GM12878 (cell line): ENCODE measurements at regions not wholly inside any gene's neighbourhood (a gene's known extent, or its start where the extent isn't known, plus 50 kb on each side); places are given as distances from the start of the nearest gene placed in this dataset.

Experiments
- ATAC-seq: fragments of 200-7000 bp; cut with Tn5 transposase; 3 replicates; pipeline ENCODE4 v1.9.1; 2020; ENCODE audit warnings: mild to moderate bottlenecking, moderate library complexity
- BruUV-seq: library from RNA; stranded (reverse); fragments of 400-500 nt; replicated peaks from 2 replicates; lab custom pipeline; 2021; lab: Mats Ljungman, UMichigan
- CTCF ChIA-PET: fragments of 300-600 bp; sonication (Branson Sonifier 250); formaldehyde crosslinking; extraction: SDS; loops from one replicate; lab custom pipeline; 2021; ENCODE audit warnings: inconsistent platforms; lab: Yijun Ruan, JAX
- POLR2A ChIA-PET: fragments of 350-600 bp; formaldehyde crosslinking; extraction: SDS; loops from one replicate; lab custom pipeline; 2021; ENCODE audit warnings: inconsistent platforms; lab: Charles Lee
- RAD21 ChIA-PET: fragments of 300-600 bp; sonication (Branson Sonifier 250); formaldehyde crosslinking; loops from one replicate; lab custom pipeline; 2023; ENCODE audit warnings: antibody characterized with exemption; ENCODE audit not compliant: unreplicated experiment; lab: Charles Lee
- SMC1A ChIA-PET: fragments of 300-600 bp; sonication (Branson Sonifier 250); formaldehyde crosslinking; loops from one replicate; lab custom pipeline; 2023; ENCODE audit not compliant: unreplicated experiment, uncharacterized antibody; lab: Charles Lee
- DNase-seq: peaks from one replicate; pipeline ENCODE4 v3.0.0-alpha.2; 2011; ENCODE audit warnings: low read depth, low spot score
- FAIRE-seq: peaks from 3 replicates; lab custom pipeline; 2011; peaks lifted over from hg19 to GRCh38; lab: Jason Lieb, UNC
- H2AFZ ChIP-seq: 2 replicates; pipeline ENCODE4 v1.6.0; 2011; ENCODE audit warnings: low read depth, low read length, control low read depth; ENCODE audit not compliant: control insufficient read depth
- H3K27ac ChIP-seq: 2 replicates; pipeline ENCODE4 v1.5.1; 2011; ENCODE audit warnings: control low read depth; ENCODE audit not compliant: control insufficient read depth, insufficient read depth
- H3K27me3 ChIP-seq, 2 experiments: replicated peaks in 1 of 2; 2 replicates each; pipeline versions ENCODE4 v1.6.0 to v1.6.1; 2011; ENCODE audit warnings: low read length in 1 of 2; ENCODE audit not compliant: control insufficient read depth in 2 of 2, insufficient read depth in 2 of 2
- H3K36me3 ChIP-seq, 2 experiments: 2 replicates each; pipeline ENCODE4 v1.5.1; 2011; ENCODE audit warnings: low read length in 1 of 2; ENCODE audit not compliant: control insufficient read depth in 2 of 2, insufficient read depth in 2 of 2
- H3K4me1 ChIP-seq: 2 replicates; pipeline ENCODE4 v1.6.1; 2011; ENCODE audit warnings: mild to moderate bottlenecking, low read length, moderate library complexity, mixed read lengths; ENCODE audit not compliant: control insufficient read depth, insufficient read depth
- H3K4me2 ChIP-seq: 2 replicates; pipeline ENCODE4 v1.6.0; 2011; ENCODE audit warnings: control low read depth; ENCODE audit not compliant: control insufficient read depth, insufficient read depth
- H3K4me3 ChIP-seq: fragments of 200-600 bp; sonication (generic); 2 replicates; pipeline ENCODE4 v1.5.1; 2016
- H3K79me2 ChIP-seq: 2 replicates; pipeline ENCODE4 v1.6.0; 2011; ENCODE audit warnings: low read length; ENCODE audit not compliant: control insufficient read depth, insufficient read depth
- H3K9ac ChIP-seq: 2 replicates; pipeline ENCODE4 v1.8.0; 2011; ENCODE audit warnings: low read length, control low read depth, mixed read lengths; ENCODE audit not compliant: control insufficient read depth, insufficient read depth
- H3K9me3 ChIP-seq: replicated peaks from 3 replicates; pipeline ENCODE4 v1.5.1; 2011; ENCODE audit warnings: mild to moderate bottlenecking, low read length; ENCODE audit not compliant: control insufficient read depth, insufficient read depth
- H4K20me1 ChIP-seq: 2 replicates; pipeline ENCODE4 v1.6.0; 2011; ENCODE audit not compliant: control insufficient read depth, insufficient read depth
- CHD2 ChIP-seq: IDR thresholded peaks from 2 replicates; pipeline ENCODE4 v1.6.1; 2011; ENCODE audit warnings: low read depth, low read length, improper control_type of control experiment, borderline replicate concordance
- CREB1 ChIP-seq: IDR thresholded peaks from 2 replicates; pipeline ENCODE4 v1.6.1; 2012; ENCODE audit warnings: low read depth, mild to moderate bottlenecking, inconsistent platforms
- ELK1 ChIP-seq: IDR thresholded peaks from 2 replicates; pipeline ENCODE4 v1.6.1; 2012; ENCODE audit warnings: low read depth, low read length, improper control_type of control experiment
- ESRRA ChIP-seq: IDR thresholded peaks from 2 replicates; pipeline ENCODE4 v1.6.1; 2012; ENCODE audit warnings: mild to moderate bottlenecking, low read length, improper control_type of control experiment
- FOXK2 ChIP-seq: fragments of 450-650 bp; IDR thresholded peaks from 2 replicates; pipeline ENCODE4 v1.6.1; 2017; ENCODE audit warnings: mild to moderate bottlenecking, moderate library complexity
- MYB ChIP-seq: fragments of 150-350 bp; IDR thresholded peaks from 2 replicates; pipeline ENCODE4 v1.6.1; 2014; ENCODE audit warnings: mild to moderate bottlenecking, low read depth, low read length, borderline replicate concordance
- NR2C1 ChIP-seq: fragments of 450-650 bp; IDR thresholded peaks from 2 replicates; pipeline ENCODE4 v1.6.1; 2017; ENCODE audit warnings: antibody characterized with exemption, mild to moderate bottlenecking, moderate library complexity
- POLR2AphosphoS2 ChIP-seq: IDR thresholded peaks from 2 replicates; pipeline ENCODE4 v1.6.1; 2011; ENCODE audit warnings: low read depth, mild to moderate bottlenecking, low read length, improper control_type of control experiment, moderate library complexity
- POU2F2 ChIP-seq: IDR thresholded peaks from 3 replicates; pipeline ENCODE4 v1.6.1; 2011; ENCODE audit warnings: low read depth, mild to moderate bottlenecking, low read length, borderline replicate concordance
- RBBP5 ChIP-seq: fragments of 200-600 bp; sonication (generic); conservative IDR thresholded peaks from 2 replicates; pipeline ENCODE4 v1.6.1; 2016
- SREBF2 ChIP-seq: IDR thresholded peaks from 2 replicates; pipeline ENCODE4 v1.6.1; 2012; ENCODE audit warnings: mild to moderate bottlenecking, low read length
- TBL1XR1 ChIP-seq: IDR thresholded peaks from 2 replicates; pipeline ENCODE4 v1.6.1; 2012; ENCODE audit warnings: low read depth, low read length, improper control_type of control experiment
- YY1 ChIP-seq: IDR thresholded peaks from 2 replicates; pipeline ENCODE4 v1.6.1; 2011; ENCODE audit warnings: low read depth, mild to moderate bottlenecking, low read length
- ZBTB33 ChIP-seq: fragments of 450-650 bp; IDR thresholded peaks from 2 replicates; pipeline ENCODE4 v1.6.1; 2017; ENCODE audit warnings: mild to moderate bottlenecking
- ZNF687 ChIP-seq: fragments of 450-650 bp; IDR thresholded peaks from 2 replicates; pipeline ENCODE4 v1.6.1; 2017; ENCODE audit warnings: mild to moderate bottlenecking, moderate library complexity
- in situ Hi-C: fragments of 300-500 bp; cut with MboI; formaldehyde crosslinking; loops from 9 replicates; pipeline ENCODE4 v1.14.3; 2018; ENCODE audit warnings: mixed read lengths
- intact Hi-C: fragments of 100-400 bp; cut with micrococcal nuclease; formaldehyde crosslinking; loops from one replicate; pipeline ENCODE4 v1.14.2; 2022; ENCODE audit not compliant: unreplicated experiment
- TF ChIP-seq, protein P1 (sequence below): fragments of 450-650 bp; IDR thresholded peaks from 2 replicates; pipeline ENCODE4 v1.6.1; 2016; ENCODE audit warnings: mild to moderate bottlenecking

DNA sequence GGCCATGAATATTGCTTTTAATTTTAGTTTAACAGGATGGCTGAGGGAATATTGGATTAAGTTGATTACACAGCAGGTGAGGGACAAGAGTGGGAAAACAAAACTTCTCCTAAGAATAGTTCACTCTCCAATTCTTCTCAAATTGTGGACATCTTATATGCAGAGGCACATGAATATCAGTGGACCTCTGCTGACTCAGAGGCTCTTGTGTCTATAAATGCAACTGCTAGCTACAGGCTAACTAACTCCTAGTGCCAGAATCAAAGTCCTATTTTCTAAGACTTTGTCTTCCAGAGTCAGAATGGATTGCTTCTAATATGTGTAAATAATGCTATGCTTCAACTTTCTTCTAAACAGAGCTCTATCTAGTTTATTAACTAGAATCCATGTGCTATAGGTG, 175.8 kb downstream of the IL15 start:
- in situ Hi-C loops: no loop called here
- FAIRE-seq: no peak
- no peak for TF ChIP-seq RBBP5
- TF ChIP-seq MYB: no peak
- no peak for TF ChIP-seq NR2C1
- TF ChIP-seq POLR2AphosphoS2: no peak
- no peak for TF ChIP-seq ELK1
- TF ChIP-seq, protein P1, sequence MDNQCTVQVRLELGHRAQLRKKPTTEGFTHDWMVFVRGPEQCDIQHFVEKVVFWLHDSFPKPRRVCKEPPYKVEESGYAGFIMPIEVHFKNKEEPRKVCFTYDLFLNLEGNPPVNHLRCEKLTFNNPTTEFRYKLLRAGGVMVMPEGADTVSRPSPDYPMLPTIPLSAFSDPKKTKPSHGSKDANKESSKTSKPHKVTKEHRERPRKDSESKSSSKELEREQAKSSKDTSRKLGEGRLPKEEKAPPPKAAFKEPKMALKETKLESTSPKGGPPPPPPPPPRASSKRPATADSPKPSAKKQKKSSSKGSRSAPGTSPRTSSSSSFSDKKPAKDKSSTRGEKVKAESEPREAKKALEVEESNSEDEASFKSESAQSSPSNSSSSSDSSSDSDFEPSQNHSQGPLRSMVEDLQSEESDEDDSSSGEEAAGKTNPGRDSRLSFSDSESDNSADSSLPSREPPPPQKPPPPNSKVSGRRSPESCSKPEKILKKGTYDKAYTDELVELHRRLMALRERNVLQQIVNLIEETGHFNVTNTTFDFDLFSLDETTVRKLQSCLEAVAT: no peak
- no peak for TF ChIP-seq ZNF687
- TF ChIP-seq SREBF2: no peak
- TF ChIP-seq CREB1: no peak
- no peak for TF ChIP-seq ESRRA
- no peak for TF ChIP-seq CHD2
- no peak for TF ChIP-seq TBL1XR1
- TF ChIP-seq FOXK2: no peak
- TF ChIP-seq ZBTB33: no peak
- no peak for TF ChIP-seq YY1
- TF ChIP-seq POU2F2: no peak

More for the DNA sequence above, 175.8 kb downstream of the IL15 start:
- Histone ChIP-seq H3K9me3 (no peaks in the 10 kb centered on the region), H3K27me3 (no peaks in the 10 kb centered on the region; a peak in 1 of 4 replicates), H3K4me3 (no peak overlapping the region), H3K79me2 (no peaks in the 10 kb centered on the region), H3K4me2 (no peak overlapping the region), H3K4me1 (no peaks in the 10 kb centered on the region), H4K20me1 (no peaks in the 10 kb centered on the region), H3K9ac (no peak overlapping the region), H3K36me3 (no peaks in the 10 kb centered on the region), H3K27ac (no peak overlapping the region), H2AFZ (no peak overlapping the region)
- BruUV-seq: no TSS peak
- ChIA-PET RAD21 (no interaction called here), SMC1A (interaction anchor here (0.6 kb wide), 1 partner anchor 756 kb away, joined by 3 read pairs; no protein-coding TSS in a partner anchor), CTCF (interaction anchor here (1.5 kb wide), 1 partner anchor 14 kb away, joined by 4 read pairs; no protein-coding TSS in a partner anchor), POLR2A (no interaction called here)
- ATAC-seq: no peak
- DNase-seq: no peak
- intact Hi-C loops: no loop called here
